SK-N-MC (cell line): ENCODE measurements at regions not wholly inside any gene's neighbourhood (a gene's known extent, or its start where the extent isn't known, plus 50 kb on each side); places are given as distances from the start of the nearest gene placed in this dataset.
"Not testable (repeated sequence)": the region's sequence is repeated elsewhere in the genome, so short reads cannot be mapped to it uniquely, and the experiment has no call there.

Source experiments
- DNase-seq: peaks from one replicate; pipeline ENCODE4 v3.0.0-alpha.2; 2011; ENCODE audit warnings: low read depth, low spot score
- H3K27ac ChIP-seq: fragments of 200-600 bp; sonication (generic); 2 replicates; pipeline ENCODE4 v1.5.1; 2016; ENCODE audit warnings: mixed run types
- H3K36me3 ChIP-seq: fragments of 200-600 bp; sonication (generic); 2 replicates; pipeline ENCODE4 v1.6.1; 2017; ENCODE audit warnings: antibody characterized with exemption, low read length, mixed read lengths; ENCODE audit not compliant: insufficient read depth
- H3K4me3 ChIP-seq: fragments of 200-600 bp; sonication (generic); 2 replicates; pipeline ENCODE4 v1.5.1; 2016
- H3K9ac ChIP-seq: fragments of 200-600 bp; sonication (generic); 2 replicates; pipeline ENCODE4 v1.8.0; 2017; ENCODE audit warnings: mixed run types, mixed read lengths; ENCODE audit not compliant: insufficient read length
- H3K9me3 ChIP-seq: fragments of 200-600 bp; sonication (generic); 2 replicates; pipeline ENCODE4 v1.6.1; 2017; ENCODE audit warnings: low read depth, mild to moderate bottlenecking, antibody characterized with exemption, low read length, moderate library complexity, mixed read lengths
- EZH2 ChIP-seq: fragments of 200-600 bp; sonication (generic); IDR thresholded peaks from one replicate; pipeline ENCODE4 v1.6.1; 2017; ENCODE audit warnings: antibody characterized with exemption
- FOXP2 ChIP-seq: optimal IDR thresholded peaks from 2 replicates; pipeline ENCODE3; 2011; ENCODE audit warnings: mild to moderate bottlenecking, moderate library complexity; ENCODE audit not compliant: insufficient read depth; ENCODE audit errors: extremely low read length, control extremely low read depth
- POLR2AphosphoS5 ChIP-seq: IDR thresholded peaks from 2 replicates; pipeline ENCODE4 v1.6.1; 2012; ENCODE audit warnings: mild to moderate bottlenecking, low read depth, low read length, borderline replicate concordance

DNA sequence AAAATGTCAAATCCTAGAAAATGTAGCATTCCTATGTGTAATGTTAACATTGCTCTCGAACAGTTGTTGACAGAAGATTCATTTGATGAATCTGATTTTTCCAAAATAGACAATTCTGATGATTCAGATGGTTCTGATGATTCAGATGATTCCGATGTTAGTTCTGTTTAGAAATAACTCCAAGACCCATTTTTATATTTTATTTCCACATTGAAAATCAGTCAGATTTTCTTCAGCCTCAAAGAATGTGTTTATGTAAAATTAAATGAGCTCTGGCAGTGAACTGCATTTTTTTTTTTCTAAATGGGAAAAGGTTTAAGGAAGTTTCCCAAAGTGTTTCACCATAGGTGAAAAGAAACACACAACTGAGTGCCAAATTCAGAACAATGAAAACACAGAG lies 136.5 kb downstream of the TSEN15 start:
- H3K9ac ChIP-seq = no peak overlapping the region
- H3K4me3 ChIP-seq = no peak overlapping the region
- no peak overlapping the region for H3K27ac ChIP-seq
- TF ChIP-seq EZH2 (no peak), POLR2AphosphoS5 (no peak), FOXP2 (no peak)
- H3K36me3 ChIP-seq = no peaks in the 10 kb centered on the region
- no peaks in the 10 kb centered on the region for H3K9me3 ChIP-seq
- no peak for DNase-seq

- no peak for TF ChIP-seq FOXP2
- no peak for TF ChIP-seq POLR2AphosphoS5
- TF ChIP-seq EZH2 = no peak
- Histone ChIP-seq H3K4me3 (no peak overlapping the region), H3K36me3 (no peaks in the 10 kb centered on the region), H3K9me3 (no peaks in the 10 kb centered on the region), H3K27ac (no peak overlapping the region), H3K9ac (no peak overlapping the region)
- peak; percentile 20 for DNase-seq
These were observed 137.8 kb downstream of the TSEN15 start for GRCh38 chr1:184189361-184189760.

GRCh38 chr1:184190616-184191015 lies 139.1 kb downstream of the TSEN15 start:
- H3K9ac ChIP-seq = no peak overlapping the region
- H3K27ac ChIP-seq = no peak overlapping the region
- H3K4me3 ChIP-seq = no peak overlapping the region
- TF ChIP-seq EZH2 (no peak), POLR2AphosphoS5 (no peak), FOXP2 (no peak)
- DNase-seq = no peak
- no peaks in the 10 kb centered on the region for H3K9me3 ChIP-seq
- no peaks in the 10 kb centered on the region for H3K36me3 ChIP-seq

DNA sequence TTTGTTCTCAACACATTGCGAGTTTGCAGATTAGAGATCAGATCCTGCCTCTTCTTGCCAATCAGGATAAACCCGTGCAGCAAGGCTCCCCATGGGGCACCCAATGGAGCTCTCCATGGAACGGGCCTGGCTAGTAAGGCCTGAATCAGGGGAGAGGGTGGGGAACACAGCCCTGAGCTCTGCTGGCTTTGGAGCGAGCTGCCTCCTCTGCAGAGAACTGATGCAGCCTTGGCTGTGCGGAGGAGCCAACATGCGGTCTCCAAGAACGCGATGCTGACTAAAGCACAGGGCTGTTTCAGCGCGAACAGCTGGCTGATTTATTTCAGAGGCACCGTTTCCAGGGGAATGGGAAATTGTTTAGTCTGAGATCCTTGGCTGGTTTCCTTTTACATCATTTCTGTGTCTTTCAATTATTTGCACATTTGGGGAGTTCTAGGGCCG lies 139.7 kb downstream of the TSEN15 start:
- Histone ChIP-seq H3K4me3 (no peak overlapping the region), H3K36me3 (no peaks in the 10 kb centered on the region), H3K9ac (no peak overlapping the region), H3K9me3 (no peaks in the 10 kb centered on the region), H3K27ac (no peak overlapping the region)
- DNase-seq = no peak
- TF ChIP-seq FOXP2 (no peak), EZH2 (no peak), POLR2AphosphoS5 (no peak)

GRCh38 chr1:184192796-184193195 lies 141.3 kb downstream of the TSEN15 start:
- no peak for DNase-seq
- Histone ChIP-seq H3K9me3 (no peaks in the 10 kb centered on the region), H3K9ac (no peak overlapping the region), H3K36me3 (no peaks in the 10 kb centered on the region), H3K27ac (no peak overlapping the region), H3K4me3 (no peak overlapping the region)
- TF ChIP-seq EZH2 (no peak), FOXP2 (no peak), POLR2AphosphoS5 (no peak)

DNA sequence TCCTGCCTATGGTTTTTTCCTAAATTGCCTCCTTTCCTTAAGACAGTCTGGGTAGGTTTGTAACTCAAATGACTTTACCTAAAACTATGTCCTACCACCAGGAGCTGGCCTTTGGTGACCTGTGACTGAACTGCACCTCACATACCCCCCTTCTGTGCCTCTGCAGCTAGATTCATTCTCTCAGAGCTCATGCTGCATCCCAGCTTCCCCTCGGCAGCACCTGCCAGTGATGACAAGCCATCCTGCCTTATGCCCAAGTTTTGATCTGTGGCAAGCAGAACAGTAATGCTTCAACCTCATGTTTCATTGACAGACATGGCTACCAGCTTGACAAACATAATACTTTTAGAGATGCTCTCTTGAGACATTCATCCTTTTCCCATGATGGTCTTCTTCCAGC lies 141.9 kb downstream of the TSEN15 start:
- no peak overlapping the region for H3K9ac ChIP-seq
- no peak overlapping the region for H3K27ac ChIP-seq
- no peak for DNase-seq
- H3K36me3 ChIP-seq = no peaks in the 10 kb centered on the region
- no peaks in the 10 kb centered on the region for H3K9me3 ChIP-seq
- no peak overlapping the region for H3K4me3 ChIP-seq
- no peak for TF ChIP-seq FOXP2

DNA sequence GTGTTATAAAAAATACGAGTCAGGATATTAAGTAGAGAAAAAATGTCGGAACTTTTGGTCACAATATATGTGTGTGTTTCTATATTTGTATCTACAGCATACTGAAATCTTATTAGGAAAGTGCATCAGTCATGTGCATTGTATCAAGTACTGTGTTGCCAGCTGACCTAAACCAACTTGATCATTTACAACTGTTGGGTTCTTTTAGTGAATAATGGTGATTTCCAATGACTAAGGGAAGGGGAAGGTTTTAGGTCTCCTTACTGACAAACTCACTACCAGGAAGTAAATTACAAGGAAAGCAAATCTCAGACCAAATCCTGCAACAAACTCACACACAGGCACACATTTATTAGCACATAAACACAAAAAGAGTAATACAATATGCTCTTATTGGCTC lies 142.7 kb downstream of the TSEN15 start:
- TF ChIP-seq FOXP2 (no peak), POLR2AphosphoS5 (no peak), EZH2 (no peak)
- H3K9me3 ChIP-seq = no peaks in the 10 kb centered on the region
- no peak overlapping the region for H3K9ac ChIP-seq
- no peaks in the 10 kb centered on the region for H3K36me3 ChIP-seq
- DNase-seq = no peak
- H3K4me3 ChIP-seq = no peak overlapping the region
- H3K27ac ChIP-seq = no peak overlapping the region

DNA sequence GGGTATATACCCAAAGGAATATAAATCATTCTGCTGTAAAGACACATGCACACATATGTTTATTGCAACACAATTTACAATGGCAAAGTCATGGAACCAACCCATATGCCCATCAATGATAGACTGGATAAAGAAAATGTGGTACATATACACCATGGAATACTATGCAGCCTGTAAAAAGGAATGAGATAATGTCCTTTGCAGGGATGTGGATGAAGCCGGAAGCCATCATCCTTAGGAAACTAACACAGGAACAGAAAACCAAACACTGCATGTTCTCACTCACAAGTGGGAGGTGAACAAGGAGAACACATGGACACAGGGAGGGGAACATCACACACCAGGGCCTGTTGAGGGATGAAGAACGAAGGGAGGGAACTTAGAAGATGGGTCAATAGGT lies 144.2 kb downstream of the TSEN15 start:
- H3K36me3 ChIP-seq, DNase-seq, H3K27ac ChIP-seq, H3K4me3 ChIP-seq, H3K9ac ChIP-seq, H3K9me3 ChIP-seq: not testable (repeated sequence)

- Histone ChIP-seq H3K4me3 (no peak overlapping the region), H3K9ac (no peak overlapping the region), H3K9me3 (no peaks in the 10 kb centered on the region), H3K36me3 (no peaks in the 10 kb centered on the region), H3K27ac (no peak overlapping the region)
- no peak for DNase-seq
- no peak for TF ChIP-seq POLR2AphosphoS5
- TF ChIP-seq FOXP2 = no peak
These were observed 146.3 kb downstream of the TSEN15 start for GRCh38 chr1:184197831-184198230.

DNA sequence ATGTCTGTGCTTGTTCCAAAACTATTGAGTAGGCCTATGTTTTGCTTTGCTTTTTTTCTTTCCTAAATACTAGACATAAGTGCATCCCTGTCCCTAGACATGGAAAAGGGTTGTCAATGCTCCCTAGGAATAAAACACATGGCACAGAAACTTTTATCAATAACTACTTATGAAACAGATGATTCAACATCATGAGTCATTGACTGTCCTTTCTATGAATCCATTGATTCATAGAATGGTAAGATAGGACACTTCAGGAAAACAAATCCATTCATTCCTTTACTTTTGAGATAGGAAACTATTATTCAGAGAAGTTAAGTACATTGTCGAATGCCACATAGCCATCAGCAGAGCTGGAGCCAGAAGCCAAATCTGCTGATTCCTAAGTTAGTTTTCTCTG lies 147.5 kb downstream of the TSEN15 start:
- H3K4me3 ChIP-seq = no peak overlapping the region
- H3K36me3 ChIP-seq = no peaks in the 10 kb centered on the region
- no peak for TF ChIP-seq EZH2
- no peak for TF ChIP-seq FOXP2
- TF ChIP-seq POLR2AphosphoS5 = no peak
- H3K27ac ChIP-seq = no peak overlapping the region
- H3K9me3 ChIP-seq = no peaks in the 10 kb centered on the region
- no peak overlapping the region for H3K9ac ChIP-seq
- DNase-seq = no peak
